Iris pigment epithelial cell (primary cell): ENCODE measurements at regions not wholly inside any gene's neighbourhood (a gene's known extent, or its start where the extent isn't known, plus 50 kb on each side); places are given as distances from the start of the nearest gene placed in this dataset.
"Not testable (repeated sequence)": the region's sequence is repeated elsewhere in the genome, so short reads cannot be mapped to it uniquely, and the experiment has no call there.

ENCODE experiments used
- DNase-seq: peaks from one replicate; pipeline ENCODE4 v3.0.0-alpha.2; 2011; ENCODE audit warnings: low read depth

- no peak for DNase-seq
Observed at GRCh38 chr9:25453875-25454274, 224.4 kb downstream of the TUSC1 start.

DNA sequence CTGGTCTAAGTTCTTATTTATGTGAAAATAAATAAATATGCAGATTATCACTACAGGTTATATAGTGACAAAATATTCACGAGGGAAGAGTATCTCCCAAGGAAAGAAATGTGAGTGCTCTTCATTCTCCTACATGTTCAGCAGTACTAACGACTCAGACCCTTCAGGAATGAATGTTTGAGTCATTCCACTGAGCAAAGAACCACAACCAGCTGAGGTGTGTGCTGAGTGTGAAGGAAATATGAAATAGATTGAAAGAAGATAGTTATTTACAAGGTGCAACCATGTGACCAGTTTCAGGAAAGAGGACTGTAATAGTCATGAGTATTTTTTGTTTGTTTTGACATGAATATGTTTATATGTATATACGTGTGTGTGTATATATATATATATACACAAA, 228.7 kb downstream of the TUSC1 start:
- DNase-seq: no peak

GRCh38 chr9:25445721-25446120, 232.5 kb downstream of the TUSC1 start:
- DNase-seq: not testable (repeated sequence)

DNA sequence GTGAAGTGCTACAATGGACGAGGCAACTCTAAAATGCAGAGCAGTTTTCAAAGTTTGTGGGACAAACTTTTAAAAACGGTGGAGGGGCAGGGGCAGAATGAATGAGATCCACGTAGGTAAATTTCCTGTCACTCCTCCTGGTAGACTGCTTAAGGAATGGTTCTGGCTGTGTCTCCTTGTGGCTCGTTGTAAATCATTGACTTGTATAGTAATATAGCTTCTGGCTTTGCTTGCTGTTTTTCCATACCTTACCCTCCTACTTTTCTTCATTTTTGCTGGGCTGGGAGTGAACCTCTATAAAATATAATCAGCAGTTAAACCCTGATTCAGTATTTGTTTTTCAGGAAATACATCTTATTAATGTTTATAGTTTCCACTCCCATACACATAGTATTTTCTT, 235.7 kb downstream of the TUSC1 start:
- DNase-seq: no peak

GRCh38 chr9:25427898-25428297, 250.3 kb downstream of the TUSC1 start:
- DNase-seq: no peak

- no peak for DNase-seq
Observed at GRCh38 chr9:25427290-25427689, 251.0 kb downstream of the TUSC1 start.

GRCh38 chr9:25421560-25421959, 256.7 kb downstream of the TUSC1 start:
- no peak for DNase-seq

- peak; percentile 11 for DNase-seq
Observed at GRCh38 chr9:25418974-25419373, 259.3 kb downstream of the TUSC1 start.

DNA sequence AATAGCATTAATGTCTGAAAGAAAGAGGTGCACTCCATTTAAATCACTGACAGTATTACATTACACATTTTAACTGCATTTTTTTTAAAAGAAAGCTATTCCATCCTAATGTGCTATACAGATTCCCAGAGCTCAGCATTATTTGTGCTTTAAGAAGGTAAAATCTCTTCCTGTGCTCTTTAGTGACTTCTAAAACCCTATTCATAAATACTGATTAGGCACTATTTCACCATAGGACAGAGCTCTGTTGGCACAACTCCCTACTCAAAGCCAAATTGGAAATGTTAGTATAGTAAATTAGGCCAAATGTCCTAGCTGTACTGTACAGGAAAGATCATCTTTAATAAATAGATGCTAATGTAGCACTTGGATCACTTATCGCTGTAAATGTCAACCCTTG, 262.5 kb downstream of the TUSC1 start:
- DNase-seq: no peak

DNA sequence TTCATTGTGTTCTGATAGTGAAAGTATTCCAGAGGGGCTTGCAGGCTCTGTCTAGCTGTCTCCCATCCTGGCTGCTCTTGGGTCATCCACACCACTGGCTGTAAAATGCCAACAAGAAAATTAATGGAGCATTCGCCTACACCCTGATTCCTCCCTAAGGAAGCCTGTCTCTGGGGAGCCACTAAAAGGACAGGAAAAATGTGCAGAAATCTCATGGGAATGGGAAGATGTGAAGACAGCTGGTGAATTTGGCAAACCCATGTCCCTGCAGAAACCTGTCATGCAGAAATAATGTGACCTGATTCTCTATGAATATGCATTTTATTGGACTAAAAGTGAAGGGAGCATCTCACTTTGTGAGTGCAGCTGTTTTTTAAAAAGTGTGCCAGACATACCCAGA, 265.6 kb downstream of the TUSC1 start:
- DNase-seq: no peak

- no peak for DNase-seq
Observed at GRCh38 chr9:25397746-25398145, 280.5 kb downstream of the TUSC1 start.

- no peak for DNase-seq
Observed at GRCh38 chr9:25396828-25397227, 281.4 kb downstream of the TUSC1 start.

- no peak for DNase-seq
Observed at GRCh38 chr9:25381141-25381540, 297.1 kb downstream of the TUSC1 start.

- no peak for DNase-seq
Observed at GRCh38 chr9:25377039-25377438, 301.2 kb downstream of the TUSC1 start.

GRCh38 chr9:25374281-25374680, 304.0 kb downstream of the TUSC1 start:
- DNase-seq: no peak

- DNase-seq: no peak
Observed at GRCh38 chr9:25366906-25367305, 311.3 kb downstream of the TUSC1 start.

GRCh38 chr9:25353783-25354182, 324.5 kb downstream of the TUSC1 start:
- DNase-seq: no peak

DNA sequence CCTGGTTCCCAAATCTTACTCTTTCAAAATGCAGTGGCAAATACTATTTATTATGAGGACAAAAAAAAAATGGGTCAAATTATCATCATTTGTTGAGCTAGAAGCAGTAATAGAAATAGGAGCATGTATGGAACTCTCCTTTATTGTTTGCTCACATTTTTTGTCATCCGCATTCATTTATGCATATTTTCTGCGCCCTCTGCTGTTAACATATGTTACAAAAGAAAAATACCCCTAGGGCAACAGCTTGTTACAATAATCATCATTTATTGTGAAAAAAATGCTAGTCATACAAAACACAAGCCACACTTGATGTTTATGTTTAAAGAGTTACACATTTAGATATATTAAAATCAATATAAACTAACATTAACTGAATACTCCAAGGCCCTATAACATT, 328.2 kb downstream of the TUSC1 start:
- DNase-seq: no peak

GRCh38 chr9:25322142-25322541, 356.1 kb downstream of the TUSC1 start:
- no peak for DNase-seq

GRCh38 chr9:25310961-25311360, 367.3 kb downstream of the TUSC1 start:
- no peak for DNase-seq

DNA sequence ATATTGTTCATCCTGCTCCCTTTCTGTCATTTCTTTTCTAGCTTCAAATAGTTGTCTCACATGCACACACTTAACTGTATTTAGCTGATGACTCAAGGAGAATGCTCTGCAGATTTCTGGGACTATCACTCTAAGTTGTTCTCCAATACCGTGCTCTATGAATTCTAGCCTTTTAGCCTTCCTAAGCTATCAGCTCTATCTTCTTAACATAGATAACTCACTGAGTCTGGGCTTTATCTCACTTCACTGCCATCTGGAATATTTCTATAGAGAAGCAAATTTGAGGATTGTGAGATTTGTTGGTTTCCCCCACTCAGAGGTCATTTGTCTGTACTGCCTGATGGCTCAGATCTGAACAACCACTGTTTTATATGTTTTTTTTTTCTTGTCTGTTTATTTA, 369.7 kb downstream of the TUSC1 start:
- no peak for DNase-seq

- no peak for DNase-seq
Observed at GRCh38 chr9:25302601-25303000, 375.6 kb downstream of the TUSC1 start.

- DNase-seq: not testable (repeated sequence)
Observed at GRCh38 chr9:25288195-25288594, 390.0 kb downstream of the TUSC1 start.

GRCh38 chr9:25284365-25284764, 393.9 kb downstream of the TUSC1 start:
- DNase-seq: no peak

GRCh38 chr9:25282946-25283345, 395.3 kb downstream of the TUSC1 start:
- DNase-seq: no peak
